ENCODE measurements at regions not wholly inside any gene's neighbourhood (a gene's known extent, or its start where the extent isn't known, plus 50 kb on each side); places are given as distances from the start of the nearest gene placed in this dataset.

DNA sequence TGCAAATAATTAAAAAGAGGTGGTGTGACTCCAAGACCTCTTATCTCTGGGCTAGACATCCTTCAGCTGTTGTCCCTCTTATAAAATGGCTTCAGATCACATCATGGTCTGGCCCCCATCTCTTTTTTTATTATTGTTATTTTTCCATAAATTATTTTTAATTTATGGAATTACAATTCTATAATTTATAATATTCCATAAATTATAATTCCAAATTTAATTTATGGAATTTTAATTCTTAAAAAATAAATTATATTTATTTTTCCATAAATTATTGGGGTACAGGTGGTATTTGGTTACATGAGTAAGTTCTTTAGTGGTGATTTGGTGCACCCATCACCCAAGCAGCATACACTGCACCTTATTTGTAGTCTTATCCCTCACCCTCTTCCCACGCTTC lies 65.9 kb upstream of the GJA5 start:
- ChIA-PET POLR2A (no interaction called here), CTCF (no interaction called here)
- TF ChIP-seq TARDBP (IDR thresholded peaks at IDR 0.05) (no peak), SP1 (IDR thresholded peaks at IDR 0.05) (no peak), FOXM1 (IDR thresholded peaks at IDR 0.05; ENCODE audit: borderline replicate concordance) (no peak), L3MBTL2 (conservative IDR thresholded peaks at IDR 0.05) (no peak), CTBP1 (IDR thresholded peaks at IDR 0.05; ENCODE audit: borderline replicate concordance) (no peak), ELF4 (IDR thresholded peaks at IDR 0.05) (no peak), LEF1 (IDR thresholded peaks at IDR 0.05; ENCODE audit: borderline replicate concordance) (no peak), SUZ12 (IDR thresholded peaks at IDR 0.05) (no peak), HDGF (IDR thresholded peaks at IDR 0.05; ENCODE audit: borderline replicate concordance) (no peak), ARNT (IDR thresholded peaks at IDR 0.05) (no peak), FOXK2 (IDR thresholded peaks at IDR 0.05) (no peak), ZNF384 (IDR thresholded peaks at IDR 0.05) (no peak), NFRKB (IDR thresholded peaks at IDR 0.05) (no peak), BHLHE40 (IDR thresholded peaks at IDR 0.05; ENCODE audit: borderline replicate concordance) (no peak), FOXA1 (IDR thresholded peaks at IDR 0.05) (no peak)
- TF ChIP-seq, protein P1, sequence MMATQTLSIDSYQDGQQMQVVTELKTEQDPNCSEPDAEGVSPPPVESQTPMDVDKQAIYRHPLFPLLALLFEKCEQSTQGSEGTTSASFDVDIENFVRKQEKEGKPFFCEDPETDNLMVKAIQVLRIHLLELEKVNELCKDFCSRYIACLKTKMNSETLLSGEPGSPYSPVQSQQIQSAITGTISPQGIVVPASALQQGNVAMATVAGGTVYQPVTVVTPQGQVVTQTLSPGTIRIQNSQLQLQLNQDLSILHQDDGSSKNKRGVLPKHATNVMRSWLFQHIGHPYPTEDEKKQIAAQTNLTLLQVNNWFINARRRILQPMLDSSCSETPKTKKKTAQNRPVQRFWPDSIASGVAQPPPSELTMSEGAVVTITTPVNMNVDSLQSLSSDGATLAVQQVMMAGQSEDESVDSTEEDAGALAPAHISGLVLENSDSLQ (IDR thresholded peaks at IDR 0.05), result no peak
- no peak for DNase-seq (ENCODE audit: extremely low spot score)

DNA sequence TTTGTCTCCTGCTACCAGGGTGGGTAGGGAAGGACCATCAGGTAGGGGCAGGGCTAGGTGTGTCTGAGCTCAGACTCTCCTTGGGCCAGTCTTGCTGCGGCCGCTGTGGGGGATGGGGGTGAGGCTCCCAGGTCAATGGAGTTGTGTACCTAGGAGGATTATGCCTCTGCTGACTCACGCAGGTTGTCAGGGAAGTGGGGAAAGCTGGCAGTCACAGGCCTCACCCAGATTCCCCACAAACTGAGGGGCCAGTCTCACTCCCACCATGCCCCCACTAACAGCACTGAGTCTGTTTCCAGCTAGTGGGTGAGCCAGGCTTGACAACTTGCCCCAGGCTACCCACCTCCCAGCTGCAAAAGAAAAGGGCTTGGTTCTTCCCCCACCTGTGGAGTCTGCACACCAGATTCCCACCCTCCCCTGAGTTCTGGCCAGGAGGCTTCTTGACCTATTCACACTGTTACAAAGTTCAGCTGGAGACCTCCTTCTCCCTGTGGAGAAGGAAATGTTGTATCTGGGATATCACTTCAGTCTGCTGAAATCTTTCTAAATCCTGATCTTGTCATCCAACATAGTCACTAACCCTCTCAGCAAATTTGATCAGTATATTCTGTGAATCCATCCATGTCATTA lies 69.2 kb upstream of the GJA8 start:
- ChIA-PET POLR2A (interaction anchor here (0.6 kb wide), 1 partner anchor 672 kb away, joined by 3 read pairs; no protein-coding TSS in a partner anchor), CTCF (no interaction called here)
- DNase-seq (ENCODE audit: extremely low spot score), result no peak

DNA sequence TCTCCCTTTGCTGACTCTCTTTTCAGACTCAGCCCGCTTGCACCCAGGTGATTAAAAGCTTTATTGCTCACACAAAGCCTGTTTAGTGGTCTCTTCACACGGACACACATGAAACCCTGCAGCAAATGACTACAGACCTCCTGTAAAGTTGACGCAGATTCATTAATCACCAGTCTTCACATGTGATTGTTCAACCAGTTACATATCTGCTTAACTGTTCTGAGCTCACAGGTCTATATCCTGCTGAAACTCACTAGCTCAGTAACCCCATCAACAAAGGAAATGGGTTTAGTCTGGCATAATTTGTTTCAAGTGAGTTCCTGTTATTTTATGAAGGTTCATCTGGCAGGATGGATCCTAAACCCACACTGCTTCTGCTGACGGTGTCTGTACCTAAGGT lies 68.4 kb upstream of the GJA8 start:
- DNase-seq (ENCODE audit: extremely low spot score), result no peak
- POLR2A ChIA-PET, result interaction anchor here (0.6 kb wide), 1 partner anchor 673 kb away, joined by 3 read pairs; no protein-coding TSS in a partner anchor
- CTCF ChIA-PET, result no interaction called here
- no peak for TF ChIP-seq NFRKB (IDR thresholded peaks at IDR 0.05)
- TF ChIP-seq FOXA1 (IDR thresholded peaks at IDR 0.05), result no peak
- TF ChIP-seq SP1 (IDR thresholded peaks at IDR 0.05), result no peak
- no peak for TF ChIP-seq ZNF384 (IDR thresholded peaks at IDR 0.05)
- TF ChIP-seq HDGF (IDR thresholded peaks at IDR 0.05; ENCODE audit: borderline replicate concordance), result no peak
- TF ChIP-seq BHLHE40 (IDR thresholded peaks at IDR 0.05; ENCODE audit: borderline replicate concordance), result no peak
- no peak for TF ChIP-seq ELF4 (IDR thresholded peaks at IDR 0.05)
- no peak for TF ChIP-seq SUZ12 (IDR thresholded peaks at IDR 0.05)
- no peak for TF ChIP-seq CTBP1 (IDR thresholded peaks at IDR 0.05; ENCODE audit: borderline replicate concordance)
- no peak for TF ChIP-seq TARDBP (IDR thresholded peaks at IDR 0.05)
- TF ChIP-seq ARNT (IDR thresholded peaks at IDR 0.05), result no peak
- TF ChIP-seq FOXK2 (IDR thresholded peaks at IDR 0.05), result no peak
- TF ChIP-seq LEF1 (IDR thresholded peaks at IDR 0.05; ENCODE audit: borderline replicate concordance), result no peak
- no peak for TF ChIP-seq FOXM1 (IDR thresholded peaks at IDR 0.05; ENCODE audit: borderline replicate concordance)
- TF ChIP-seq L3MBTL2 (conservative IDR thresholded peaks at IDR 0.05), result no peak

More for the DNA sequence above, 69.2 kb upstream of the GJA8 start:
- no peak for TF ChIP-seq TARDBP (IDR thresholded peaks at IDR 0.05)
- no peak for TF ChIP-seq ARNT (IDR thresholded peaks at IDR 0.05)

DNA sequence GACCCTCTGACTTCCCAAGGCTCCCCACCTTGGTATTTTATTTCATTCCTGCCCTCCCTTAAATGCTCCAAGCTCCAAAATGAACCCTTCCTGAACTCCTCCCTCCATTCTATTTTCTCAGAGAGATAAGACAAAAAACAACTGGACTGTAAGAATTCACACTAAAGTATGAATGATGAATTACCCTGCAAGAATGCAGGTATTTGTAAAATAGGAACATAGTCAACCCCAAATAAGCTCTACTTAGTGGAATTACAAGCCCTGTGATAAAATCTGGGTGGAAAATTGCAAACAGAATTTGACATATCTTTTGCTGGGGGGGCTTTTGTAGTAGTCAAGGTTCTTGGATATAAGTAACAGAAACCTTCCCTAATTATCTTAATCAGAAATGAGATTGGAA lies 67.8 kb upstream of the GJA8 start:
- no peak for TF ChIP-seq L3MBTL2 (conservative IDR thresholded peaks at IDR 0.05)
- no peak for TF ChIP-seq TARDBP (IDR thresholded peaks at IDR 0.05)
- no peak for TF ChIP-seq ARNT (IDR thresholded peaks at IDR 0.05)
- no peak for TF ChIP-seq ZNF384 (IDR thresholded peaks at IDR 0.05)
- TF ChIP-seq FOXA1 (IDR thresholded peaks at IDR 0.05), result no peak
- DNase-seq (ENCODE audit: extremely low spot score), result no peak
- ChIA-PET POLR2A (no interaction called here), CTCF (no interaction called here)

DNA sequence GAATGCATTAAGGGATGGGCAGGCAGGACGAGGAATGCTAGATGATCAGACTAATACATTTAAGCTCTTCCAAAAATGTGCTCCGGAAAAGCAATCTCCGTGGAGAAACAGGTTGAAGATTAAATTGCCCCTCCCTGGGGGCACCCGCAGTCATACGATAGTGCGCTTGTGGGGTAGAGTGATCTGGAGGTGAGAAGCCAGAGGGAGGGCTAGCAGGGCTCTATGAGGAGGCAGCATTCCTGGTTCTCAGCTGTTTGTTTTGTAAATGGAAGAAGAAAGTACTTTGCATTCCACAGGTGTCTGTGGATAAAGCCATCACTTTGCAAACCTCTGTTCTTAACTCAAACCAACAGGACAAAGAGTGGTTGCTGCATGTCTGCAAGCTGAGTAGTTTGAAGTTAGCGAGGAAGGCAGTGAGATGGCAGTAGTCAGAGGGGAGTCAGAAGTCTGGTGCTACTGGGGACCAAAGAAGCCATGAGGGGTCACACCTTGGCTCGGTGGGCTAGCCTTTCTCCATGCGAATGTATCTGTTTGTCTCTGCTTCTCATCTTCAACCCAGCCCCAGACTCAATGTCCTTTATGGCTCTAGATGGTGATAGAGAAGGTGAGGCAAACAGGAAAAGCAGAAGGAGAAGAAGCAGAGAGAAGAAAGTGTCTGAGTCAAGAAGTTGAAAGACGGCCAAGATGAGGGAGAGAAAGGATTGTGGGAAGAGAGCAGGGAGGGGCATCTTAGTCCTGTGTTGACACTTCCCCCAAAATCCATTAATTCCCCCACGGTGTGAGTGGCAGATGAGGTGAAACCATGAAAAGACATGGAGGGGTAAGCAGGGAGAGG lies 65.2 kb upstream of the GJA8 start:
- TF ChIP-seq TARDBP (IDR thresholded peaks at IDR 0.05), result no peak
- TF ChIP-seq, protein P1 (IDR thresholded peaks at IDR 0.05), result peak; percentile 27; the same call in 1 of the 2 replicates
- TF ChIP-seq HDGF (IDR thresholded peaks at IDR 0.05; ENCODE audit: borderline replicate concordance), result no peak
- TF ChIP-seq FOXM1 (IDR thresholded peaks at IDR 0.05; ENCODE audit: borderline replicate concordance), result no peak
- no peak for DNase-seq (ENCODE audit: extremely low spot score)
- ChIA-PET CTCF (interaction anchor here (1.2 kb wide), 1 partner anchor 17 kb away, joined by 3 read pairs; no protein-coding TSS in a partner anchor), POLR2A (no interaction called here)

DNA sequence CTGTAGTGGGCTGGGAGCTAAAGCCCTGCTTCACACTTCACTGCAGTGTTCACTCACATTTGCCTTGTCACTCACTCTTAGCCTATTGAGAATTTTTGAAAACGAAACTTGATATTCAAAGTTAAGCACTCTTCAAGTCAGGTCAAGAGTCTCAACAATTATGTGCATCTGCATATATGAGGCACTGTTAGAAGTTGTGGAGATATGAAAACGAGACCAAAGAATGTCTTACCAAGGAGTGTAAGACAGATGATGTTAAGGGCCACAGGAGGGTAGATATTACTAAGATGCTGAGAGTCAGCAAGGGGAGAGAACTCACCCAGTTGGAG lies 64.7 kb upstream of the GJA8 start:
- ChIA-PET CTCF (no interaction called here), POLR2A (no interaction called here)
- DNase-seq (ENCODE audit: extremely low spot score), result no peak
- TF ChIP-seq FOXM1 (IDR thresholded peaks at IDR 0.05; ENCODE audit: borderline replicate concordance), result no peak
- no peak for TF ChIP-seq FOXK2 (IDR thresholded peaks at IDR 0.05)
- no peak for TF ChIP-seq NFRKB (IDR thresholded peaks at IDR 0.05)
- TF ChIP-seq ARNT (IDR thresholded peaks at IDR 0.05), result no peak
- no peak for TF ChIP-seq TARDBP (IDR thresholded peaks at IDR 0.05)
- TF ChIP-seq LEF1 (IDR thresholded peaks at IDR 0.05; ENCODE audit: borderline replicate concordance), result no peak
- no peak for TF ChIP-seq SP1 (IDR thresholded peaks at IDR 0.05)
- no peak for TF ChIP-seq CTBP1 (IDR thresholded peaks at IDR 0.05; ENCODE audit: borderline replicate concordance)
- TF ChIP-seq FOXA1 (IDR thresholded peaks at IDR 0.05), result no peak
- no peak for TF ChIP-seq ZNF384 (IDR thresholded peaks at IDR 0.05)
- TF ChIP-seq HDGF (IDR thresholded peaks at IDR 0.05; ENCODE audit: borderline replicate concordance), result no peak
- no peak for TF ChIP-seq BHLHE40 (IDR thresholded peaks at IDR 0.05; ENCODE audit: borderline replicate concordance)
- TF ChIP-seq L3MBTL2 (conservative IDR thresholded peaks at IDR 0.05), result no peak
- TF ChIP-seq, protein P1 (IDR thresholded peaks at IDR 0.05), result no peak
- TF ChIP-seq ELF4 (IDR thresholded peaks at IDR 0.05), result no peak
- TF ChIP-seq SUZ12 (IDR thresholded peaks at IDR 0.05), result no peak
